GM18868 (cell line): ENCODE measurements at regions not wholly inside any gene's neighbourhood (a gene's known extent, or its start where the extent isn't known, plus 50 kb on each side); places are given as distances from the start of the nearest gene placed in this dataset.
"Not testable (repeated sequence)": the region's sequence is repeated elsewhere in the genome, so short reads cannot be mapped to it uniquely, and the experiment has no call there.

Experiments
- ATAC-seq: cut with Tn5 transposase; IDR thresholded peaks from one replicate; pipeline ENCODE4 v1.9.1; 2021; ENCODE audit warnings: mild to moderate bottlenecking, moderate library complexity; ENCODE audit not compliant: unreplicated experiment

GRCh38 chr2:136331226-136331625 is 213.3 kb upstream of the CXCR4 start:
- ATAC-seq: no peak

- no peak for ATAC-seq
Measured at GRCh38 chr2:136328207-136328795, 210.4 kb upstream of the CXCR4 start.

GRCh38 chr2:136327162-136327852 is 209.4 kb upstream of the CXCR4 start:
- ATAC-seq: peak; percentile 58

GRCh38 chr2:136325844-136326331 is 207.9 kb upstream of the CXCR4 start:
- no peak for ATAC-seq

GRCh38 chr2:136324966-136325365 is 207.0 kb upstream of the CXCR4 start:
- no peak for ATAC-seq

GRCh38 chr2:136323935-136324334 is 206.0 kb upstream of the CXCR4 start:
- ATAC-seq: no peak

GRCh38 chr2:136323195-136323594 is 205.2 kb upstream of the CXCR4 start:
- ATAC-seq: no peak

GRCh38 chr2:136322428-136322827 is 204.5 kb upstream of the CXCR4 start:
- no peak for ATAC-seq

GRCh38 chr2:136319651-136320050 is 201.7 kb upstream of the CXCR4 start:
- no peak for ATAC-seq

- ATAC-seq: no peak
Measured at GRCh38 chr2:136319237-136319636, 201.3 kb upstream of the CXCR4 start.

GRCh38 chr2:136314240-136314639 is 196.3 kb upstream of the CXCR4 start:
- ATAC-seq: no peak

GRCh38 chr2:136312568-136312967 is 194.6 kb upstream of the CXCR4 start:
- ATAC-seq: not testable (repeated sequence)

- no peak for ATAC-seq
Measured at GRCh38 chr2:136310797-136311603, 193.1 kb upstream of the CXCR4 start.

- peak; percentile 40 for ATAC-seq
Measured at GRCh38 chr2:136310005-136310495, 192.1 kb upstream of the CXCR4 start.

GRCh38 chr2:136308611-136309010 is 190.7 kb upstream of the CXCR4 start:
- no peak for ATAC-seq

- ATAC-seq: no peak
Measured at GRCh38 chr2:136306836-136307235, 188.9 kb upstream of the CXCR4 start.

- ATAC-seq: peak; percentile 92
Measured at GRCh38 chr2:136305517-136306192, 187.7 kb upstream of the CXCR4 start.

- ATAC-seq: no peak
Measured at GRCh38 chr2:136301006-136301405, 183.1 kb upstream of the CXCR4 start.

GRCh38 chr2:136298631-136299030 is 180.7 kb upstream of the CXCR4 start:
- ATAC-seq: no peak

GRCh38 chr2:136297994-136298393 is 180.0 kb upstream of the CXCR4 start:
- ATAC-seq: no peak

GRCh38 chr2:136297312-136297711 is 179.4 kb upstream of the CXCR4 start:
- no peak for ATAC-seq
